Activated CD8-positive, alpha-beta memory T cell treated with anti-CD3 and anti-CD28 coated beads, Interleukin-2, amount 10 ng/mL, durations not matched to agents 7 days and 5 days (primary cell): ENCODE measurements at regions not wholly inside any gene's neighbourhood (a gene's known extent, or its start where the extent isn't known, plus 50 kb on each side); places are given as distances from the start of the nearest gene placed in this dataset.
"Not testable (repeated sequence)": the region's sequence is repeated elsewhere in the genome, so short reads cannot be mapped to it uniquely, and the experiment has no call there.

Source experiments
- ATAC-seq: fragments of 150-1000 bp; cut with Tn5 transposase; one replicate; pipeline ENCODE4 v1.10.0; 2021; ENCODE audit warnings: moderate library complexity
- CTCF ChIA-PET: fragments of 350-600 bp; sonication (Branson Sonifier 250); formaldehyde crosslinking; loops from one replicate; lab custom pipeline; 2021; ENCODE audit warnings: antibody characterized with exemption; lab: Charles Lee
- DNase-seq: peaks from one replicate; pipeline ENCODE4 v3.0.0-alpha.2; 2020
- H3K27ac Mint-ChIP-seq: one replicate; pipeline ENCODE4 v1.8.0; 2021; ENCODE audit warnings: mild to moderate bottlenecking, mixed read lengths
- H3K27me3 Mint-ChIP-seq: one replicate; pipeline ENCODE4 v1.8.0; 2021; ENCODE audit warnings: mixed read lengths
- H3K36me3 Mint-ChIP-seq: one replicate; pipeline ENCODE4 v1.8.0; 2021; ENCODE audit warnings: mild to moderate bottlenecking, mixed read lengths
- H3K4me1 Mint-ChIP-seq: one replicate; pipeline ENCODE4 v1.8.0; 2021; ENCODE audit warnings: mixed read lengths
- H3K4me3 Mint-ChIP-seq: one replicate; pipeline ENCODE4 v1.8.0; 2021; ENCODE audit warnings: mild to moderate bottlenecking, moderate library complexity, mixed read lengths
- H3K9me3 Mint-ChIP-seq: one replicate; pipeline ENCODE4 v1.8.0; 2022; ENCODE audit warnings: low read depth, mixed read lengths

DNA sequence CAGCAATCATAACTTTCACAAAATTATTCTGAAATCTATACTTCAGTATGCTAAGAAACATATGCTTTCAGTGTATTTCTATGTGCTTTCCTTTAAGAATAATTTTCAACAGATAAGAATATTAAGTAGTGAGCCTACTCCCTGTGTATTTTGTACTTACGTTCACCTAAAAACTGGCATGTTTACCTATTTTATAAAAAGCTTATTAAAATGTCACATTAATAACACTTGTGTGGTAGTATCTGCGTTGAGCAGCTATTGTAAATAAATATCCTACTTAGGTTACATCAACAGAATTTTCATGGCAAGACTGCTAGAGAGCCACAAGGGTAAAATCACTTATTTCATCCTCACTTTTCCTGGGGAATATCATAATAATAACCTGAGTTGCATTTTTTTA is 113.4 kb upstream of the SLITRK5 start:
- CTCF ChIA-PET: no interaction called here
- no peak for ATAC-seq
- peaks cover 6% of the 10 kb centered on the region for H3K9me3 Mint-ChIP-seq
- no peak overlapping the region for H3K4me3 Mint-ChIP-seq
- no peak overlapping the region for H3K27ac Mint-ChIP-seq
- H3K27me3 Mint-ChIP-seq: no peaks in the 10 kb centered on the region
- DNase-seq: no peak
- H3K36me3 Mint-ChIP-seq: peaks cover 2% of the 10 kb centered on the region
- no peaks in the 10 kb centered on the region for H3K4me1 Mint-ChIP-seq

- H3K36me3 Mint-ChIP-seq, H3K4me1 Mint-ChIP-seq, ATAC-seq, H3K27me3 Mint-ChIP-seq, H3K27ac Mint-ChIP-seq, DNase-seq, H3K4me3 Mint-ChIP-seq, CTCF ChIA-PET: not testable (repeated sequence)
- peaks cover 12% of the 10 kb centered on the region for H3K9me3 Mint-ChIP-seq
These were observed 109.6 kb upstream of the SLITRK5 start for GRCh38 chr13:87561580-87561979.

DNA sequence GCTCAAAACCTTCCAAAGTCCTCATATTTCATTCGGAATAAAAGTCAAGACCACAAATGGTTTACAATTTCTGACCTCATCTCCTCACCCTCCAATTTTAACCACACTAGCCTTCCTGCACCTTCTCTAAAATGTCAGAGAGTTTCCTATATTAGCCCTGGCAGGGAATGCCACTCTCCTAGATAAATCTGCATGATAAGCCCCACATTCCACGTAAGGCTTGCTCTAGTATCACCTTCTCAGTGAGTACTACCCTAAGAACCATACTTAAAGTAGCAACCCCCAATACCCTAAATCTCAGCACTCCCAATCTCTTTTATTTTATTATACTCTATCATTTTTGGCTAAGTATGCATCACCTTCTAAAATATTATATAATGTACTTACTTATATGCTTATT is 100.5 kb upstream of the SLITRK5 start:
- peaks cover 2% of the 10 kb centered on the region for H3K9me3 Mint-ChIP-seq
- no peak for DNase-seq
- H3K36me3 Mint-ChIP-seq: no peaks in the 10 kb centered on the region
- no peaks in the 10 kb centered on the region for H3K27me3 Mint-ChIP-seq
- no peak overlapping the region for H3K27ac Mint-ChIP-seq
- CTCF ChIA-PET: no interaction called here
- ATAC-seq: no peak
- H3K4me3 Mint-ChIP-seq: no peak overlapping the region
- H3K4me1 Mint-ChIP-seq: no peaks in the 10 kb centered on the region

DNA sequence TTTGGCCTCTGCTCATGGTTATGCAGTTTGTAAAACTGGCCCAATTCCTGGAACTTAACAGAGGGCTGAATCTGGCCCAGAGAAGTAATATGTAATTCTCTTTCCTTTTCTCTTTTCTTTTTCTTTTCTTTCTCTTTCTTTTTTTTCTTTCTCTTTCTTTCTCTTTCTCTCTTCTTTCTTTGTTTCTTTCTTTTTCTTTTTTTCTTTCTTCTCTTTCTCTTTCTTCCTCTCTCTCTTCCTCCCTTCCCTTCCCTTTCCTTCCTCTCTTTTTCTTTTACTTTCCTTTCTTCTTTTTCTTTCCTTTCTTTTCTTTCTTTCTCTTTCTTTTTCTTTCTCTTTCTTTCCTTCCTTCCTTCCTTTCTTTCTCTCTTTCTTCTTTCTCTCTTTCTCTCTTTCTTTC is 88.8 kb upstream of the SLITRK5 start:
- CTCF ChIA-PET: no interaction called here
- Mint-ChIP-seq H3K27ac (no peak overlapping the region), H3K36me3 (no peaks in the 10 kb centered on the region), H3K4me3 (no peak overlapping the region), H3K9me3 (peaks cover 2% of the 10 kb centered on the region), H3K27me3 (no peaks in the 10 kb centered on the region), H3K4me1 (no peaks in the 10 kb centered on the region)
- DNase-seq: no peak
- no peak for ATAC-seq

GRCh38 chr13:87590518-87590917 is 80.7 kb upstream of the SLITRK5 start:
- Mint-ChIP-seq H3K36me3 (no peaks in the 10 kb centered on the region), H3K4me1 (no peaks in the 10 kb centered on the region), H3K27ac (no peak overlapping the region)

GRCh38 chr13:87604437-87604836 is 66.7 kb upstream of the SLITRK5 start:
- H3K27ac Mint-ChIP-seq, H3K9me3 Mint-ChIP-seq, H3K4me1 Mint-ChIP-seq, H3K27me3 Mint-ChIP-seq, ATAC-seq, CTCF ChIA-PET, DNase-seq, H3K4me3 Mint-ChIP-seq, H3K36me3 Mint-ChIP-seq: not testable (repeated sequence)

More at GRCh38 chr13:87590518-87590917, 80.7 kb upstream of the SLITRK5 start:
- CTCF ChIA-PET: no interaction called here
- H3K27me3 Mint-ChIP-seq: no peaks in the 10 kb centered on the region
- ATAC-seq: no peak
- H3K9me3 Mint-ChIP-seq: peaks cover 9% of the 10 kb centered on the region
- H3K4me3 Mint-ChIP-seq: no peak overlapping the region
- DNase-seq: no peak

- CTCF ChIA-PET: no interaction called here
- Mint-ChIP-seq H3K9me3 (peaks cover 6% of the 10 kb centered on the region), H3K4me1 (no peaks in the 10 kb centered on the region), H3K4me3 (no peak overlapping the region), H3K27me3 (no peaks in the 10 kb centered on the region), H3K36me3 (no peaks in the 10 kb centered on the region), H3K27ac (no peak overlapping the region)
- no peak for DNase-seq
- no peak for ATAC-seq
These were observed 63.9 kb upstream of the SLITRK5 start for GRCh38 chr13:87607266-87607665.

DNA sequence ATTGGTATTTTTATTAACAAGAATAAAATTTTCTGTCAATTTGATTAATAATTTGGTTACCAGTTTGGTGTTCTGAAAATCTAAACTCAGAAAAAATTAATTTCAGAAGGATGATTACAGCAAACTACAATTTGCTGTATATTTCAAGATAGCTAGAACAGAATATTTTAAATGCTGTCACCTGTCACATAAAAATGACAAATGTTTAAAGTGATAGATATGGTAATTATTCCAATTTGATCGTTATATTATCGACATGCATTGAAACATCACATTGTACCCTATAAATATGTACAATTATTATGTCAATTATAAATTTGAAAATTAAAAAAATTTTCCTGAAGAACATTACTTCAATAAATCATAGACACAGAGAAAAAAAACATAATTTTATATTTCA is 56.9 kb upstream of the SLITRK5 start:
- DNase-seq (no peak), ATAC-seq (no peak)
- Mint-ChIP-seq H3K36me3 (no peaks in the 10 kb centered on the region), H3K9me3 (peaks cover 3% of the 10 kb centered on the region), H3K27ac (no peak overlapping the region), H3K4me1 (no peaks in the 10 kb centered on the region), H3K4me3 (no peak overlapping the region), H3K27me3 (no peaks in the 10 kb centered on the region)
- CTCF ChIA-PET: no interaction called here
